H1 (cell line): ENCODE measurements at regions not wholly inside any gene's neighbourhood (a gene's known extent, or its start where the extent isn't known, plus 50 kb on each side); places are given as distances from the start of the nearest gene placed in this dataset.

Source experiments
- CTCF ChIA-PET: fragments of 300-600 bp; sonication (Branson Sonifier 250); formaldehyde crosslinking; loops from one replicate; lab custom pipeline; 2021; ENCODE audit not compliant: partially characterized antibody; lab: Charles Lee
- POLR2A ChIA-PET: fragments of 300-600 bp; sonication (Branson Sonifier 250); formaldehyde crosslinking; loops from one replicate; lab custom pipeline; 2021; ENCODE audit warnings: inconsistent platforms; ENCODE audit not compliant: partially characterized antibody; lab: Charles Lee
- DNase-seq, 2 experiments: peaks; one replicate each; pipeline versions ENCODE4 v3.0.0 to v3.0.0-alpha.2; 2010 to 2022; ENCODE audit warnings: low spot score in 2 of 2, low read depth in 1 of 2, mixed read lengths in 1 of 2
- FAIRE-seq: peaks from 2 replicates; lab custom pipeline; 2011; peaks lifted over from hg19 to GRCh38; lab: Jason Lieb, UNC
- H2AFZ ChIP-seq: 2 replicates; pipeline ENCODE4 v1.8.1; 2012; ENCODE audit warnings: low read length, inconsistent platforms
- H2AK5ac ChIP-seq: 2 replicates; pipeline ENCODE4 v1.6.1; 2013; ENCODE audit warnings: low read depth, low read length
- H2BK120ac ChIP-seq: replicated peaks from 2 replicates; pipeline ENCODE3; 2013; ENCODE audit warnings: low read depth, low read length, inconsistent platforms
- H2BK12ac ChIP-seq: 2 replicates; pipeline ENCODE4 v1.6.1; 2013; ENCODE audit warnings: low read depth, low read length
- H2BK15ac ChIP-seq: 2 replicates; pipeline ENCODE4 v1.6.1; 2013; ENCODE audit warnings: low read length
- H2BK20ac ChIP-seq: 2 replicates; pipeline ENCODE4 v1.6.1; 2013; ENCODE audit warnings: low read length
- H2BK5ac ChIP-seq: 2 replicates; pipeline ENCODE4 v1.6.1; 2013; ENCODE audit warnings: low read depth, low read length
- H3K14ac ChIP-seq: 2 replicates; pipeline ENCODE4 v1.6.1; 2013; ENCODE audit warnings: inconsistent platforms; ENCODE audit not compliant: insufficient read length
- H3K18ac ChIP-seq: 2 replicates; pipeline ENCODE4 v1.6.1; 2013; ENCODE audit warnings: low read length; ENCODE audit errors: extremely low read depth
- H3K23ac ChIP-seq: 2 replicates; pipeline ENCODE4 v1.6.1; 2013; ENCODE audit warnings: inconsistent platforms; ENCODE audit not compliant: insufficient read length
- H3K23me2 ChIP-seq: 2 replicates; pipeline ENCODE4 v1.6.1; 2013; ENCODE audit warnings: low read depth, low read length
- H3K27ac ChIP-seq: 2 replicates; pipeline ENCODE4 v1.6.1; 2011; ENCODE audit warnings: low read depth, low read length, inconsistent platforms
- H3K27me3 ChIP-seq, 4 experiments: replicated peaks in 1 of 4; 1 replicate in 1 of 4; 2 replicates in 3 of 4; pipeline versions ENCODE4 v1.6.1 to v1.8.1; 2011 to 2013; ENCODE audit warnings: low read length in 3 of 4, mild to moderate bottlenecking in 3 of 4, inconsistent platforms in 2 of 4, mixed read lengths in 2 of 4, moderate library complexity in 1 of 4; ENCODE audit not compliant: control insufficient read depth in 3 of 4, insufficient read depth in 3 of 4; ENCODE audit errors: extremely low read depth in 1 of 4
- H3K36me3 ChIP-seq, 4 experiments: 2 replicates each; pipeline versions ENCODE4 v1.6.1 to v1.8.1; 2011 to 2013; ENCODE audit warnings: mild to moderate bottlenecking in 4 of 4, low read length in 3 of 4, moderate library complexity in 2 of 4, control low read depth in 1 of 4, inconsistent platforms in 1 of 4; ENCODE audit not compliant: insufficient read depth in 4 of 4, control insufficient read depth in 2 of 4
- H3K4ac ChIP-seq: replicated peaks from 2 replicates; pipeline ENCODE3; 2013; ENCODE audit warnings: low read length, low read depth, mixed read lengths, inconsistent platforms; ENCODE audit not compliant: insufficient read length
- H3K4me1 ChIP-seq, 4 experiments: replicated peaks in 1 of 4; 1 replicate in 1 of 4; 2 replicates in 3 of 4; pipeline versions ENCODE4 v1.6.1 to v1.8.1; 2011 to 2013; ENCODE audit warnings: low read length in 3 of 4, inconsistent platforms in 2 of 4, mixed read lengths in 1 of 4; ENCODE audit not compliant: insufficient read depth in 4 of 4, control insufficient read depth in 3 of 4
- H3K4me2 ChIP-seq, 2 experiments: 2 replicates each; pipeline versions ENCODE4 v1.6.1 to v1.8.1; 2011 to 2013; ENCODE audit warnings: low read depth in 2 of 2, low read length in 2 of 2, control low read depth in 1 of 2, inconsistent platforms in 1 of 2, mild to moderate bottlenecking in 1 of 2; ENCODE audit not compliant: insufficient read depth in 1 of 2
- H3K4me3 ChIP-seq, 4 experiments: fragments of 200-600, 300-600 bp in 1 of 4; sonication (generic), shearing (Covaris generic), sonication (Bioruptor Twin) in 1 of 4; 2 replicates each; pipeline versions ENCODE4 v1.5.1 to v1.8.1; 2011 to 2016; ENCODE audit warnings: low read length in 4 of 4, low read depth in 3 of 4, control low read depth in 2 of 4, inconsistent platforms in 2 of 4, mild to moderate bottlenecking in 2 of 4, mixed read lengths in 1 of 4, moderate library complexity in 1 of 4; ENCODE audit not compliant: insufficient read depth in 2 of 4; ENCODE audit errors: extremely low read depth in 1 of 4
- H3K56ac ChIP-seq: replicated peaks from 2 replicates; pipeline ENCODE3; 2013; ENCODE audit warnings: low read depth, mild to moderate bottlenecking, mixed read lengths, low read length, inconsistent platforms; ENCODE audit not compliant: insufficient read length
- H3K79me1 ChIP-seq: 2 replicates; pipeline ENCODE4 v1.6.1; 2013; ENCODE audit warnings: low read depth, low read length, control low read depth
- H3K79me2 ChIP-seq, 2 experiments: 2 replicates each; pipeline versions ENCODE4 v1.6.1 to v1.8.1; 2012 to 2013; ENCODE audit warnings: low read length in 2 of 2, mild to moderate bottlenecking in 2 of 2, inconsistent platforms in 1 of 2; ENCODE audit not compliant: insufficient read depth in 2 of 2, control insufficient read depth in 1 of 2
- H3K9ac ChIP-seq, 4 experiments: replicated peaks in 1 of 4; 1 replicate in 1 of 4; 2 replicates in 3 of 4; pipeline versions ENCODE4 v1.6.1 to v1.8.1; 2011 to 2013; ENCODE audit warnings: low read depth in 3 of 4, low read length in 3 of 4, control low read depth in 2 of 4, mild to moderate bottlenecking in 2 of 4, moderate library complexity in 2 of 4, inconsistent platforms in 1 of 4; ENCODE audit errors: extremely low read depth in 1 of 4
- H3K9me3 ChIP-seq, 2 experiments: 2 replicates each; pipeline versions ENCODE4 v1.6.1 to v1.8.1; 2012 to 2013; ENCODE audit warnings: mild to moderate bottlenecking in 2 of 2, moderate library complexity in 2 of 2, control low read depth in 1 of 2, inconsistent platforms in 1 of 2, low read depth in 1 of 2, low read length in 1 of 2, mixed read lengths in 1 of 2; ENCODE audit not compliant: insufficient read depth in 2 of 2
- H4K20me1 ChIP-seq, 2 experiments: replicated peaks in 1 of 2; 2 replicates each; pipeline versions ENCODE3 to v1.8.1; 2011 to 2013; ENCODE audit warnings: inconsistent platforms in 2 of 2, low read length in 2 of 2, mild to moderate bottlenecking in 1 of 2; ENCODE audit not compliant: insufficient read depth in 2 of 2, control insufficient read depth in 1 of 2
- H4K5ac ChIP-seq: 2 replicates; pipeline ENCODE4 v1.6.1; 2013; ENCODE audit warnings: low read length, low read depth, mixed read lengths, inconsistent platforms; ENCODE audit not compliant: insufficient read length
- H4K8ac ChIP-seq: 2 replicates; pipeline ENCODE4 v1.8.0; 2013; ENCODE audit warnings: mild to moderate bottlenecking, moderate library complexity, low read length, inconsistent platforms; ENCODE audit not compliant: insufficient read depth; ENCODE audit errors: extremely low read depth
- H4K91ac ChIP-seq: replicated peaks from 2 replicates; pipeline ENCODE3; 2013; ENCODE audit warnings: low read length, mixed read lengths, inconsistent platforms; ENCODE audit not compliant: insufficient read length
- EP300 ChIP-seq, 2 experiments: IDR thresholded peaks; 1 replicate in 1 of 2; 2 replicates in 1 of 2; pipeline ENCODE4 v1.6.1; 2011 to 2012; ENCODE audit warnings: low read depth in 2 of 2, low read length in 2 of 2, mild to moderate bottlenecking in 2 of 2, borderline replicate concordance in 1 of 2, inconsistent platforms in 1 of 2, moderate library complexity in 1 of 2
- JUND ChIP-seq: IDR thresholded peaks from 2 replicates; pipeline ENCODE4 v1.6.1; 2011; ENCODE audit warnings: mild to moderate bottlenecking, improper control_type of control experiment, low read length
- POLR2AphosphoS5 ChIP-seq: IDR thresholded peaks from 2 replicates; pipeline ENCODE4 v1.6.1; 2011; ENCODE audit warnings: low read depth, low read length

DNA sequence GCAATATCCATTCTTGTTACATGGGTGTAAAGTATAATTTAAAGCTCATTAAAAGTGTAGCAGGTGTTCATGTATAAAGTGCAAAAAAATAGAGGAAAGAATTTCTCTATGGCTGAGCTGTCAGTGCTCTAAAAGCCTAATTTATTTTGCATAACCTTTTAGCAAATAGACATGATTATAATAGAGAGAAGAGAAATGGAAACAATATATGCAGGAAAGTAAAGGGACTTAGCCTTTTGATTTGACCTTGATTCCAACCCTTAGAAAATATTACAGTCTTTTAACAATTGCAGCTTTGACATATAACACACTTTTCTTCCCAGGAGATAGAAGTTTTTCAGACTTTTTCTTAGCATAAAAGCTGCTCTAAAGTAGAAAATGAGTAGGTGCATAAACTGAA, 978.3 kb downstream of the PCDH18 start:
- H3K27me3 ChIP-seq: no peaks in the 10 kb centered on the region
- no peak overlapping the region for H3K56ac ChIP-seq
- no peak overlapping the region for H3K23ac ChIP-seq
- no peak overlapping the region for H4K91ac ChIP-seq
- H3K23me2 ChIP-seq: no peaks in the 10 kb centered on the region
- no peaks in the 10 kb centered on the region for H3K4me1 ChIP-seq
- CTCF ChIA-PET: interaction anchor here (1.1 kb wide), 1 partner anchor 310 kb away, joined by 3 read pairs; no protein-coding TSS in a partner anchor
- H3K79me2 ChIP-seq: no peaks in the 10 kb centered on the region
- H4K20me1 ChIP-seq: no peaks in the 10 kb centered on the region
- POLR2A ChIA-PET: no interaction called here
- no peak overlapping the region for H3K9ac ChIP-seq
- H3K4me2 ChIP-seq: no peak overlapping the region
- FAIRE-seq (no peak), DNase-seq (no peak)
- H4K8ac ChIP-seq: no peak overlapping the region
- no peak overlapping the region for H3K18ac ChIP-seq
- no peak overlapping the region for H3K4ac ChIP-seq
- H3K79me1 ChIP-seq: no peaks in the 10 kb centered on the region
- no peak for TF ChIP-seq EP300 (IDR thresholded peaks at IDR 0.05; ENCODE audit: borderline replicate concordance in 1 of 2, low read depth in 2 of 2, low read length in 2 of 2)
- TF ChIP-seq POLR2AphosphoS5: no peak
- TF ChIP-seq JUND: no peak
- no peak overlapping the region for H4K5ac ChIP-seq
- no peak overlapping the region for H3K27ac ChIP-seq
- no peaks in the 10 kb centered on the region for H3K9me3 ChIP-seq
- H2BK12ac ChIP-seq: no peak overlapping the region
- H3K4me3 ChIP-seq: no peak overlapping the region
- H2BK20ac ChIP-seq: no peak overlapping the region
- no peak overlapping the region for H2BK5ac ChIP-seq
- H3K36me3 ChIP-seq: no peaks in the 10 kb centered on the region
- H2BK120ac ChIP-seq: no peak overlapping the region
- no peak overlapping the region for H2BK15ac ChIP-seq
- H2AK5ac ChIP-seq: no peak overlapping the region
- no peak overlapping the region for H3K14ac ChIP-seq
- H2AFZ ChIP-seq: no peak overlapping the region; the same call in 1 of the 2 replicates
